Activated CD8-positive, alpha-beta memory T cell treated with anti-CD3 and anti-CD28 coated beads, Interleukin-2, amount 50 U/mL, for 24 hours (primary cell): ENCODE measurements at regions not wholly inside any gene's neighbourhood (a gene's known extent, or its start where the extent isn't known, plus 50 kb on each side); places are given as distances from the start of the nearest gene placed in this dataset.
"Not testable (repeated sequence)": the region's sequence is repeated elsewhere in the genome, so short reads cannot be mapped to it uniquely, and the experiment has no call there.

Experiments
- DNase-seq: peaks from one replicate; pipeline ENCODE4 v3.0.0-alpha.2; 2020; ENCODE audit errors: extremely low read depth

- DNase-seq = no peak
Observed at GRCh38 chr3:176632925-176633324, 564.4 kb downstream of the TBL1XR1 start.

DNA sequence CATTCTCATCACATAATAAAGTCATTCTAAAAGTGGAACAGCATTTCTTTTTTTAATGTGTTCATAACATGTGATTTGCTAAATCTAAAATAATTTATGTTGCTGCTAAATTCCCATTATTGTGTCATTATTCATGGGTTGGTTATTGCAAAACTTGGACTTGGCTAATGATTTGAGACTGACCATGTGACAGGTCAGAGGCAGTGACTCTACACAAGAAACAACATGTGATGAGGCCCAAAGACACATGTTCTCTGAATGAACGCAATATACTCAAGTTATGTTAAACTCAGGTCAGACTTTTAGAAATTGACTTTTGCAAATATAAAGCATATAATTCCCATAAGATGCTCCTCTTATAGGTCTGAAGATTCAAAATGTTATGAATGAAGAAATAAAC, 566.1 kb downstream of the TBL1XR1 start:
- DNase-seq = no peak

- DNase-seq = no peak
Observed at GRCh38 chr3:176628101-176628639, 569.1 kb downstream of the TBL1XR1 start.

DNA sequence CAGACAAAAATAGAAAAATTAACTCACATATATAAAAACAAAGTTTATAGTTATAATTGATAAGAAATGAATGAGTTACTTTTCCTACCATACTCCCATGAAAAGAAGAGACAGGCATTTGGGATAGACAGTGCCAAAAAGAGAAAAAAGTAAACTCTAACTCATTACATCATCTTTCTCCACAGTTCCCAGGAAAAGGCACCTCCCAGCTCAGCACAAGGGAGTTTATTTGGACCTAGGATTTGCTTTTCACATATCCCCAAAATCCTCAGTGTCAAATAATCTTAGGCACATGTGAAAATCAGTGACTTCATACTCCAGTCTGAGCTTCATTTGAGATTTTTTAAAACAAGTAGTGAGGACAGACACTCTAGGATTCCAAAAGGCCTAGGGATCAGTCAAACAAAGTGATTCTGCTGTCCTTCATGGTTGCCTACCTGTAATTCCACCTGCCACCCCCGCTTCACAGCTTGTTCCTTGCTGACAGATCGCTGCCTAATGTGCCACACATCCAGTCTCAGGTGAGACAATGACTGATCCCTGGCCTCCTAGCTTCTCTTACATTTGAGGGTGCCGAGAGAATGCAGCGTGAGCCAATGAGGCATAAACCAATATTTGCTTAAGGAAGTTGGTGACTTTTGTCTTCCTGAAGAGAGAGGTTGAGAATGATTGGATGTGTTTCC, 573.7 kb downstream of the TBL1XR1 start:
- no peak for DNase-seq

DNA sequence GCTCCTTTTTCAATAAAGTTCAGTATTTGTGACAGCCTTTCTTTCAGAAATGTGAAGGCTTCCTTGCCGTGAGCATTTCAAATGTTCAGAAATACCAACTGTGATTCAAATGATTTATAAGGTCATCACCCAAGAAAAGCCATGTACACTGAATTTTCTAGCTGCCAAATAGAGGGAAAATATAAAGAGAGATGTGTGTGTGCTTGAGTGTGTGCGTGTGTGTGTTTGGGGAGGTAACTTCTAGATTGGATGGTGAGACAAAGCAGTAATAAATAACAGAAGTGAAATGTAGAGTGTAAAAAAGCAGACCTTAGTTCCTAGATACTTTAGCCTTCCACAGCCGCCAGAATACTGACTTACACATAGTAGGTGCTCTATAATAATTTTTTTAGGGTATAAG, 577.4 kb downstream of the TBL1XR1 start:
- no peak for DNase-seq

GRCh38 chr3:176615826-176616225, 581.5 kb downstream of the TBL1XR1 start:
- no peak for DNase-seq

GRCh38 chr3:176611703-176612102, 585.6 kb downstream of the TBL1XR1 start:
- no peak for DNase-seq

GRCh38 chr3:176609361-176609760, 587.9 kb downstream of the TBL1XR1 start:
- no peak for DNase-seq

DNA sequence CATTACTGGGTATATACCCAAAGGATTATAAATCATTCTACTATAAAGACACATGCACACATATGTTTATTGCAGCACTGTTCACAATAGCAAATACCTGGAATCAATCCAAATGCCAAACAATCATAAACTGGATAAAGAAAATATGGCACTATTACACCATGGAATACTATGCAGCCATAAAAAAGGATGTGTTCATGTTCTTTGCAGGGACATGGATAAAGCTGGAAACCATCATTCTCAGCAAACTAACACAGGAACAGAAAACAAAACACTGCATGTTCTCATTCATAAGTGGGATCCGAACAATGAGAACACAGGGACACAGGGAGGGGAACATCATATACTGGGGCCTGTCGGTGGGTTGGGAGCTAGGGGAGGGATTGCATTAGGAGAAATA, 591.7 kb downstream of the TBL1XR1 start:
- DNase-seq = not testable (repeated sequence)

- no peak for DNase-seq
Observed at GRCh38 chr3:176595307-176595706, 602.0 kb downstream of the TBL1XR1 start.

GRCh38 chr3:176590722-176591121, 606.6 kb downstream of the TBL1XR1 start:
- no peak for DNase-seq

DNA sequence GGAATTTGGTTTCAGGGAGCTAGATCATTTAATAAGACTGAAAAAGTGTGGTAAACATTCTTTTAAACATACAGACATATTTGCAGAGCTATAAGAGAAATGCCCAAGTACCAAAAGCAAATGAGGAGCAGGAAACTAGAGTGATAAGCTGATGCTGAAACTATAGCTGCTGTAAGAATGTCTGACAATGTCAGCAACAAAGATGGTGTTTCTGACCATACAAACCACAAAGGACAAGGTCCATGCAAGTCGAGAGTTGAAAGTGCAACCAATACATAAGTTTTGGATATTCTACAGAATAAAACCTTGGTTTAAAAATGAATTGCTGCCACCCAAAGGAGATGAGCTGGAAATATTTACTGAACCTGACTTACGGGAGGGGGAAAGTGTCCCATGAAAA, 610.2 kb downstream of the TBL1XR1 start:
- no peak for DNase-seq

DNA sequence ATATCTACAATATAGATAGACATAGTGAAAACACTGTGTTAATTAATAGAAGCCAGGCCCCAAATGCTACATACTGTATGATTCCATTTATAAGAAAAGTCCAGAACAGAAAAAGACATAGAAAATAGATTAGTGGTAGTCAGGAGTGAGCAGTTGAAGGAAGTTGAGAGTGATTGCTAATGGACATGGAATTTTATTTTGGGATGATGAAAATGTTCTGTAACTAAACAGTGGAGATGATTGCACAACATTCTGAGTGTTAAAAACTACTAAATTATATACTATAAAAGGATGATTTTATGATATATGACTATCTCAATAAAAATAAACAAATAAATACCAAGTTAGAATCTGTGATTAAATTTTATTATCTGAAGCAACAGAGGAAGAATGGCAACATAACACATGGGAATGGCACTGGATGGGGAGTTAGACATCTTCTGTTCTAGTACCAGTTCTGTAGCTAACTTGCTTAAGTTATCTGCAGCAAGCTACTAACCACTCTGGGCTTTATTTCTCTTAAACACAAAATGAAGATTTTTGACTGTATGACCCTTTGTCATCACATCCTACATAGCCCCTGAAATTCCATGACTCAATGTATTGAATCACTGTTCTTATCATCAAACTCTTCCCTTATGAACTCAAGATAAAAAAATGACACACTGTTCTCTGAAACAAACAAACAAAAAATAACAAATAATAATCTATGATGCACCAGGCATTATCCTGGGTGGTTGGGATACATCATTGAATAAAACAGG, 612.7 kb downstream of the TBL1XR1 start:
- no peak for DNase-seq

- DNase-seq = no peak
Observed at GRCh38 chr3:176583956-176584355, 613.3 kb downstream of the TBL1XR1 start.

GRCh38 chr3:176581589-176581988, 615.7 kb downstream of the TBL1XR1 start:
- DNase-seq = no peak

GRCh38 chr3:176579711-176580185, 617.5 kb downstream of the TBL1XR1 start:
- DNase-seq = no peak

GRCh38 chr3:176578316-176578715, 619.0 kb downstream of the TBL1XR1 start:
- no peak for DNase-seq

DNA sequence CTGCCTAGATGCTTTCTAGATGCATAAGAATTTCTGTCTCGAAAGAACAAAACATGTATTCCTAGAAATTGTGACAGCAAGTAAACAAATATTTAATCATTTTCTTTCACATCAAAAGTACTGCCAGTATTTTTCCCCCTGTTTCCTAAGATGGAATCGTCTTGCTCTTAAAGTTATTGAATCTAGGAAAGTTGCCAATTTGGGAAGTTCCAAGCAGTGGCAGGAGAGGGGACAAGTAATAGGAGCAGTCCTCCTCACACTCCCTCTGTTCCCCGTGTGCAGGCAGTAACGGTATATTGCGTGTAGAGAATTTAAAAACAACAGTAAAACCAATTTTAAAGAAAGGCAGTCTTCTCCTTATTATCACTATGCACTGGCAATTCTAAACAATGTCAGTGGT, 619.8 kb downstream of the TBL1XR1 start:
- no peak for DNase-seq

GRCh38 chr3:176574786-176575185, 622.5 kb downstream of the TBL1XR1 start:
- no peak for DNase-seq

DNA sequence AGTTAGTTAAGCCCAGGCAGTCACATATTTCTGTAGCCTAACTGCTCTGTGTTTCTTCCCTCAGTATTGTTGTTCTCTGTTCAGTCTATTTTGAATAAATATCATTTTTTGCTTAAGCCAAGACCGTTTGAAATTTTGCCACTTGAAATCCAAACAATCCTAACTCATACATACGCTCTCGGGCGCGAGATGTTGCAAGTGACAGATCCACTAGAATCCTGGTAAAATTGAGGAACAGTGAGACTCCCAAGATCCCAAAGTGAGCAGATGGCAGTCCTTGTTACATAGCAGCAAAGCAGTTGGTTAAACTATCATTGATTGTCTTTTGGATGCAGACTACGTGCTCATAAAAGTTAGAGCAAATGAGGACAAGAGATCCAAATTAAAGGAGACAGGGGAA, 625.4 kb downstream of the TBL1XR1 start:
- no peak for DNase-seq

GRCh38 chr3:176570992-176571391, 626.3 kb downstream of the TBL1XR1 start:
- DNase-seq = no peak

GRCh38 chr3:176568189-176568588, 629.1 kb downstream of the TBL1XR1 start:
- DNase-seq = no peak

DNA sequence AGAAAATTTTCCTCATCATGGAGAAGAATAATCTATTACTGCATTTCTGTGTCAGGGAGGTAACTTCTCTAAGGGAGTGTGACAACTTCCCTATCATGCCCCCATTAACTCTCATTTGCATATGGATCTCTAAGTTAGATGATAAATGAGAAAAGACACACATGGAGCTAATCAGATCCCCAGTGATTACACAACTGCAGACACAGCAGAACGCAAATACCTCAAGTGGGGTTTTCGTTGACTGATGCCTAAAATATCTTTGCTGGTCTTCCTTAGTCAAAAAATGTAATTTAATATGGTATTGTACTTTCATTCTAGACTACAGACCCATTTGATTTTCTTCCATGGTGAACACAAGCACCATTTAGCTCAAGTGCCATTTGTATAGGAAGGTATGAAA, 630.5 kb downstream of the TBL1XR1 start:
- DNase-seq = no peak
